Parathyroid adenoma (tissue), 2 donors: ENCODE measurements at regions not wholly inside any gene's neighbourhood (a gene's known extent, or its start where the extent isn't known, plus 50 kb on each side); places are given as distances from the start of the nearest gene placed in this dataset.
A peak's percentile ranks its signal among the peaks of the same experiment; 100 is the strongest.

Experiments used
- H2AFZ ChIP-seq: fragments of 300-600 bp; sonication (generic); one replicate; pipeline ENCODE4 v1.7.0; 2017; ENCODE audit warnings: antibody characterized with exemption, mild to moderate bottlenecking
- H3K27ac ChIP-seq: fragments of 300-600 bp; sonication (generic); one replicate; pipeline ENCODE4 v1.7.0; 2017
- H3K27me3 ChIP-seq: fragments of 300-600 bp; sonication (generic); one replicate; pipeline ENCODE4 v1.7.0; 2017; ENCODE audit warnings: low read length; ENCODE audit not compliant: control insufficient read depth, insufficient read depth
- H3K36me3 ChIP-seq: fragments of 300-600 bp; sonication (generic); one replicate; pipeline ENCODE4 v1.7.0; 2017; ENCODE audit warnings: low read length; ENCODE audit not compliant: control insufficient read depth, insufficient read depth
- H3K4me1 ChIP-seq: fragments of 300-600 bp; sonication (generic); one replicate; pipeline ENCODE4 v1.7.0; 2017; ENCODE audit warnings: control low read depth
- H3K4me2 ChIP-seq: fragments of 300-600 bp; sonication (generic); one replicate; pipeline ENCODE4 v1.7.0; 2017; ENCODE audit warnings: low read length
- H3K4me3 ChIP-seq: fragments of 300-600 bp; sonication (generic); one replicate; pipeline ENCODE4 v1.7.0; 2017; ENCODE audit warnings: low read depth, low read length
- H3K79me2 ChIP-seq: fragments of 300-600 bp; sonication (generic); one replicate; pipeline ENCODE4 v1.7.0; 2017; ENCODE audit warnings: control low read depth
- H3K9ac ChIP-seq: fragments of 300-600 bp; sonication (generic); one replicate; pipeline ENCODE4 v1.7.0; 2017; ENCODE audit warnings: mild to moderate bottlenecking
- H3K9me3 ChIP-seq: fragments of 300-600 bp; sonication (generic); one replicate; pipeline ENCODE4 v1.7.0; 2017; ENCODE audit warnings: low read length; ENCODE audit not compliant: control insufficient read depth
- CTCF ChIP-seq: fragments of 300-600 bp; sonication (generic); IDR thresholded peaks from one replicate; pipeline ENCODE4 v1.7.0; 2017; ENCODE audit warnings: antibody characterized with exemption, mild to moderate bottlenecking
- donor health status: primary hyperparathyroidism.

- H3K4me3 ChIP-seq: no peak overlapping the region
- no peak overlapping the region for H3K4me2 ChIP-seq
- H3K79me2 ChIP-seq: no peaks in the 10 kb centered on the region
- no peaks in the 10 kb centered on the region for H3K27me3 ChIP-seq
- no peaks in the 10 kb centered on the region for H3K9me3 ChIP-seq
- no peak overlapping the region for H3K27ac ChIP-seq
- no peak for TF ChIP-seq CTCF
- H3K9ac ChIP-seq: no peak overlapping the region
- H3K36me3 ChIP-seq: no peaks in the 10 kb centered on the region
- H2AFZ ChIP-seq: no peak overlapping the region
- no peaks in the 10 kb centered on the region for H3K4me1 ChIP-seq
These were observed 136.4 kb downstream of the TRIML1 start for GRCh38 chr4:188275686-188276085.

GRCh38 chr4:188279184-188279583, 139.9 kb downstream of the TRIML1 start:
- Histone ChIP-seq H3K9me3 (no peaks in the 10 kb centered on the region), H3K36me3 (no peaks in the 10 kb centered on the region), H3K79me2 (no peaks in the 10 kb centered on the region), H2AFZ (no peak overlapping the region), H3K4me3 (no peak overlapping the region), H3K27me3 (no peaks in the 10 kb centered on the region), H3K27ac (no peak overlapping the region), H3K9ac (no peak overlapping the region), H3K4me1 (no peaks in the 10 kb centered on the region), H3K4me2 (no peak overlapping the region)
- TF ChIP-seq CTCF: no peak

GRCh38 chr4:188282471-188283232, 143.4 kb downstream of the TRIML1 start:
- Histone ChIP-seq H3K4me1 (no peaks in the 10 kb centered on the region), H3K79me2 (no peaks in the 10 kb centered on the region), H3K4me3 (peak overlapping the region; percentile 38), H3K9me3 (no peaks in the 10 kb centered on the region), H2AFZ (no peak overlapping the region), H3K36me3 (no peaks in the 10 kb centered on the region), H3K27ac (no peak overlapping the region), H3K9ac (no peak overlapping the region), H3K4me2 (peak overlapping the region; percentile 66), H3K27me3 (no peaks in the 10 kb centered on the region)
- no peak for TF ChIP-seq CTCF

- Histone ChIP-seq H2AFZ (no peak overlapping the region), H3K4me2 (no peak overlapping the region), H3K9ac (no peak overlapping the region), H3K9me3 (no peaks in the 10 kb centered on the region), H3K36me3 (no peaks in the 10 kb centered on the region), H3K4me3 (no peak overlapping the region), H3K27me3 (no peaks in the 10 kb centered on the region), H3K79me2 (no peaks in the 10 kb centered on the region), H3K4me1 (no peaks in the 10 kb centered on the region), H3K27ac (no peak overlapping the region)
- no peak for TF ChIP-seq CTCF
These were observed 148.1 kb downstream of the TRIML1 start for GRCh38 chr4:188287169-188287894.
